CD4-positive, alpha-beta T cell (primary cell): ENCODE measurements at regions not wholly inside any gene's neighbourhood (a gene's known extent, or its start where the extent isn't known, plus 50 kb on each side); places are given as distances from the start of the nearest gene placed in this dataset.

Experiments
- ATAC-seq: fragments of 200-7000 bp; cut with Tn5 transposase; one replicate; pipeline ENCODE4 v1.10.0; 2022; ENCODE audit warnings: mild to moderate bottlenecking; ENCODE audit not compliant: poor library complexity
- CTCF ChIA-PET: fragments of 350-600 bp; sonication (Branson Sonifier 250); formaldehyde crosslinking; loops from one replicate; lab custom pipeline; 2021; ENCODE audit warnings: antibody characterized with exemption, inconsistent platforms; lab: Charles Lee
- POLR2A ChIA-PET: fragments of 350-600 bp; sonication (Branson Sonifier 250); formaldehyde crosslinking; loops from one replicate; lab custom pipeline; 2021; ENCODE audit warnings: antibody characterized with exemption, inconsistent platforms; lab: Charles Lee
- DNase-seq, 14 experiments: peaks; one replicate each; pipeline ENCODE4 v3.0.0-alpha.2; 2013 to 2020; ENCODE audit warnings: mixed read lengths in 2 of 14
- H3K27ac ChIP-seq, 2 donors: one replicate each; pipeline versions ENCODE4 v1.5.1 to v1.7.0; 2013; ENCODE audit warnings: low read length in 2 of 2, low read depth in 1 of 2, mild to moderate bottlenecking in 1 of 2
- H3K27me3 ChIP-seq, 2 experiments: 1 replicate in 1 of 2; 2 replicates in 1 of 2; pipeline versions ENCODE4 v1.6.1 to v1.7.0; 2013; ENCODE audit warnings: low read length in 2 of 2, control low read depth in 1 of 2, mild to moderate bottlenecking in 1 of 2, moderate library complexity in 1 of 2; ENCODE audit not compliant: insufficient read depth in 2 of 2, control insufficient read depth in 1 of 2
- H3K36me3 ChIP-seq: one replicate; pipeline ENCODE4 v1.6.1; 2013; ENCODE audit warnings: low read length, control low read depth; ENCODE audit not compliant: insufficient read depth
- H3K4me1 ChIP-seq: one replicate; pipeline ENCODE4 v1.6.1; 2013; ENCODE audit warnings: low read length, control low read depth; ENCODE audit not compliant: insufficient read depth
- H3K4me3 ChIP-seq: one replicate; pipeline ENCODE4 v1.5.1; 2013; ENCODE audit warnings: mild to moderate bottlenecking, low read length, moderate library complexity
- H3K9me3 ChIP-seq, 2 experiments: 1 replicate in 1 of 2; 2 replicates in 1 of 2; pipeline versions ENCODE4 v1.6.1 to v1.7.0; 2013; ENCODE audit warnings: low read length in 2 of 2, mild to moderate bottlenecking in 2 of 2, control low read depth in 1 of 2, moderate library complexity in 1 of 2; ENCODE audit not compliant: control insufficient read depth in 1 of 2, insufficient read depth in 1 of 2
- H3K27ac Mint-ChIP-seq: one replicate; pipeline ENCODE4 v1.8.0; 2020; ENCODE audit warnings: mixed read lengths
- H3K27me3 Mint-ChIP-seq: one replicate; pipeline ENCODE4 v1.8.0; 2021; ENCODE audit warnings: mixed read lengths
- H3K36me3 Mint-ChIP-seq: one replicate; pipeline ENCODE4 v1.8.0; 2021; ENCODE audit warnings: low read depth, mixed read lengths
- H3K4me1 Mint-ChIP-seq: one replicate; pipeline ENCODE4 v1.8.0; 2021; ENCODE audit warnings: low read depth, mixed read lengths
- H3K4me3 Mint-ChIP-seq: one replicate; pipeline ENCODE4 v1.8.0; 2020; ENCODE audit warnings: mild to moderate bottlenecking, mixed read lengths
- H3K9me3 Mint-ChIP-seq: one replicate; pipeline ENCODE4 v1.8.0; 2020; ENCODE audit warnings: mixed read lengths
- CTCF ChIP-seq: fragments of 200-600 bp; IDR thresholded peaks from one replicate; pipeline ENCODE4 v1.8.0; 2022; ENCODE audit warnings: antibody characterized with exemption, mild to moderate bottlenecking
- intact Hi-C, 2 experiments: fragments of 100-400 bp; cut with DNase I in 1 of 2; cut with micrococcal nuclease in 1 of 2; formaldehyde crosslinking; loops; one replicate each; pipeline versions ENCODE4 v1.15.1 to v1.9.0; 2023 to 2025; cut with DNase I, micrococcal nuclease

GRCh38 chrY:21005531-21005930, 249.6 kb downstream of the RPS4Y2 start:
- DNase-seq (peak in 1 of 14 experiments; percentile 16), ATAC-seq (no peak)
- intact Hi-C loops, result no loop called here
- POLR2A ChIA-PET, result no interaction called here
- Mint-ChIP-seq H3K36me3 (no peaks in the 10 kb centered on the region), H3K4me3 (no peak overlapping the region), H3K27me3 (no peaks in the 10 kb centered on the region), H3K27ac (no peak overlapping the region), H3K4me1 (no peaks in the 10 kb centered on the region), H3K9me3 (no peaks in the 10 kb centered on the region)
- no peak overlapping the region for H3K4me3 ChIP-seq
- H3K36me3 ChIP-seq, result no peaks in the 10 kb centered on the region
- TF ChIP-seq CTCF, result no peak
- H3K27me3 ChIP-seq, result no peaks in the 10 kb centered on the region
- no peaks in the 10 kb centered on the region for H3K9me3 ChIP-seq
- H3K4me1 ChIP-seq, result no peaks in the 10 kb centered on the region
- H3K27ac ChIP-seq, result no peak overlapping the region
- CTCF ChIA-PET, result no interaction called here

DNA sequence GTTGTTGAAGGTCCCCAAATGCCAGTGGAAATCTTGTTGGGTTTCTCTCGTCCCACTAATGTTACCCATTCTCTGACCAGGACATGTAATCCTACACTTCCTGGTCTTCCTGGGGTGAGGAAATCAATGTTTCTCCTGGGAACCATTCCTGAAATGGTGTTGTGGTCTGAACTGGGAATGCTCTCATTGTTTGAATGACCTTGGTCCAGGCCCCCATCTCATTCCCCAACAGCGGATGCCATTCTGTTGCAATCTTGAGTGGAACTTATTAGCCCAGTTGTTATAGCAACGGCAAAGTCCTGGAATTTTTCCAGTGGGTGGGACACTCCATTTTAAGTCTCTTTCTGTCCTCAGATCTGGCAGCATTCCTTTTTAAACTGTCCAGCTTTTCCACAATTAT, 265.9 kb downstream of the RPS4Y2 start:
- no peaks in the 10 kb centered on the region for H3K9me3 Mint-ChIP-seq
- TF ChIP-seq CTCF, result no peak
- H3K4me1 Mint-ChIP-seq, result peaks cover 42% of the 10 kb centered on the region
- DNase-seq (no peak), ATAC-seq (no peak)
- H3K9me3 ChIP-seq, result no peaks in the 10 kb centered on the region
- H3K27ac ChIP-seq, result no peak overlapping the region
- H3K27ac Mint-ChIP-seq, result peak overlapping the region; percentile 79
- intact Hi-C loops, result loop anchor here (10.0 kb wide), 3 partner anchors 53 to 233 kb away; no protein-coding TSS in a partner anchor
- no peaks in the 10 kb centered on the region for H3K27me3 Mint-ChIP-seq
- H3K36me3 Mint-ChIP-seq, result no peaks in the 10 kb centered on the region
- CTCF ChIA-PET, result no interaction called here
- no peak overlapping the region for H3K4me3 ChIP-seq
- H3K27me3 ChIP-seq, result no peaks in the 10 kb centered on the region
- POLR2A ChIA-PET, result interaction anchor here (0.7 to 1.2 kb wide), 4 partner anchors 117 to 1278 kb away, joined by 3 to 5 read pairs (median 3); partner anchors contain the start of genes EIF1AY and KDM5D
- H3K4me1 ChIP-seq, result peaks cover 20% of the 10 kb centered on the region
- H3K36me3 ChIP-seq, result no peaks in the 10 kb centered on the region
- peak overlapping the region; percentile 68 for H3K4me3 Mint-ChIP-seq

DNA sequence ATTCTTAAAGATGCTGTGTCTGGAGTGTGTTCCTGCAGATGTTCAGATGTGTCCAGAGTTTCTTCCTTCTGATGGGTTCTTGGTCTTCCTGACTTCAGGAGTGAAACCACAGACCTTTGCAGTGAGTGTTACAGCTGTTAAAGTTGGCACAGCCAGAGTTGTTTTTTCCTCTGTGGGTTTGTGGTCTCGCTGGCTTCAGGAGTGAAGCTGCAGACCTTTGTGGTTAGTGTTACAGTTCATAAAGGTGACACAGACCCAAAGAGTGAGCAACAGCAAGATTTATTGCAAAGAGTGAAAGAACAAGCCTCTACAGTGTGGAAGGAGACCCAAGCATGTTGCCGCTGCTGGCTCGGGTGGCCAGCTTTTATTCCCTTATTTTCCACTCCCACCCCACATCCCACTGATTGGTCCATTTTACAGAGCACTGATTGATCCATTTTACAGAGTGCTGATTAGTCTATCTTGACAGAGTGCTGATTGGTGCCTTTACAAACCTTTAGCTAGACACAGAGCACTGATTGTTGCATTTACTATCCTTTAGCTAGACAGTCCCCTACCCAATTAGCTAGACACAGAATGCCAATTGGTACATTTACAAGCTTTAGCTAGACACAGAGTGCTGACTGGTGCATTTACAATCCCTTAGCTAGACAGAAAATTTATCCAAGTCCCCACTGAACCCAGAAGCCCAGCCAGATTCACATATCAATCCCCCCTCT, 266.6 kb downstream of the RPS4Y2 start:
- Histone ChIP-seq H3K27me3 (no peaks in the 10 kb centered on the region), H3K4me3 (no peak overlapping the region), H3K9me3 (no peaks in the 10 kb centered on the region), H3K4me1 (peaks cover 20% of the 10 kb centered on the region), H3K27ac (no peak overlapping the region), H3K36me3 (no peaks in the 10 kb centered on the region)
- DNase-seq (peak in 9 of 14 experiments; percentile 1 to 51 (median 12)), ATAC-seq (peak; percentile 71)
- H3K36me3 Mint-ChIP-seq, result no peaks in the 10 kb centered on the region
- TF ChIP-seq CTCF, result no peak
- CTCF ChIA-PET, result no interaction called here
- H3K27me3 Mint-ChIP-seq, result no peaks in the 10 kb centered on the region
- H3K27ac Mint-ChIP-seq, result peak overlapping the region; percentile 79
- intact Hi-C loops, result loop anchor here (10.0 kb wide), 3 partner anchors 52 to 232 kb away; no protein-coding TSS in a partner anchor
- H3K9me3 Mint-ChIP-seq, result no peaks in the 10 kb centered on the region
- POLR2A ChIA-PET, result interaction anchor here (0.7 to 1.2 kb wide), 7 partner anchors 116 to 1455 kb away, joined by 3 to 5 read pairs (median 3); partner anchors contain the start of genes EIF1AY and KDM5D
- H3K4me3 Mint-ChIP-seq, result peak overlapping the region; percentile 68
- peaks cover 42% of the 10 kb centered on the region for H3K4me1 Mint-ChIP-seq
